OCI-LY3 (cell line): ENCODE measurements at regions not wholly inside any gene's neighbourhood (a gene's known extent, or its start where the extent isn't known, plus 50 kb on each side); places are given as distances from the start of the nearest gene placed in this dataset.

Experiments
- H2AFZ ChIP-seq: fragments of 200-600, 300-600 bp; shearing (Covaris generic); 2 replicates; pipeline ENCODE4 v1.6.0; 2014; ENCODE audit warnings: antibody characterized with exemption, low read depth, low read length
- H3K27ac ChIP-seq: fragments of 200-600, 300-600 bp; sonication (generic); 2 replicates; pipeline ENCODE4 v1.5.1; 2014; ENCODE audit warnings: mild to moderate bottlenecking, low read length, moderate library complexity, mixed read lengths
- H3K27me3 ChIP-seq: fragments of 200-600, 300-600 bp; sonication (generic); 2 replicates; pipeline ENCODE4 v1.6.1; 2014; ENCODE audit warnings: low read depth, low read length, mixed read lengths
- H3K36me3 ChIP-seq: fragments of 200-600, 300-600 bp; sonication (generic); replicated peaks from 2 replicates; pipeline ENCODE3; 2014; ENCODE audit warnings: low read depth, low read length, mixed read lengths
- H3K4me1 ChIP-seq: fragments of 300-600, 200-600 bp; sonication (generic); 2 replicates; pipeline ENCODE4 v1.6.1; 2014; ENCODE audit warnings: low read length, mixed read lengths
- H3K4me2 ChIP-seq: fragments of 200-600, 300-600 bp; sonication (generic); 2 replicates; pipeline ENCODE4 v1.6.1; 2014; ENCODE audit warnings: low read length, mixed read lengths
- H3K4me3 ChIP-seq: fragments of 300-600, 200-600 bp; sonication (generic); 2 replicates; pipeline ENCODE4 v1.5.1; 2014; ENCODE audit warnings: antibody characterized with exemption, mild to moderate bottlenecking, low read length, moderate library complexity
- H3K79me2 ChIP-seq: fragments of 300-600, 200-600 bp; shearing (Covaris generic); 2 replicates; pipeline ENCODE4 v1.6.1; 2014; ENCODE audit warnings: mild to moderate bottlenecking, low read length, mixed read lengths
- H3K9ac ChIP-seq: fragments of 300-600, 200-600 bp; shearing (Covaris generic); 2 replicates; pipeline ENCODE4 v1.6.0; 2014; ENCODE audit warnings: mild to moderate bottlenecking, low read length, moderate library complexity
- H3K9me3 ChIP-seq: fragments of 200-600, 300-600 bp; shearing (Covaris generic); 2 replicates; pipeline ENCODE4 v1.6.1; 2014; ENCODE audit warnings: low read length, mixed read lengths; ENCODE audit not compliant: insufficient read depth
- H4K20me1 ChIP-seq: fragments of 200-600, 300-600 bp; sonication (generic); 2 replicates; pipeline ENCODE4 v1.6.1; 2016; ENCODE audit warnings: low read length, mixed read lengths; ENCODE audit not compliant: insufficient read depth
- CTCF ChIP-seq: fragments of 200-600, 300-600 bp; sonication (generic); IDR thresholded peaks from 2 replicates; pipeline ENCODE4 v1.5.1; 2014; ENCODE audit warnings: antibody characterized with exemption, low read length, low read depth
- EZH2phosphoT487 ChIP-seq: fragments of 200-600 bp; shearing (Covaris generic); IDR thresholded peaks from 2 replicates; pipeline ENCODE4 v1.6.1; 2018; ENCODE audit warnings: antibody characterized with exemption, mixed run types, low read depth

- Histone ChIP-seq H3K4me1 (peaks cover 15% of the 10 kb centered on the region), H2AFZ (no peak overlapping the region), H3K36me3 (no peaks in the 10 kb centered on the region), H3K4me2 (peak overlapping the region; percentile 35), H3K4me3 (0 out of 2 replicates have a peak overlapping the region, but pooled peaks have one; percentile 13), H3K9ac (no peak overlapping the region), H3K27me3 (no peaks in the 10 kb centered on the region), H3K27ac (peak overlapping the region; percentile 80), H3K9me3 (no peaks in the 10 kb centered on the region), H3K79me2 (no peaks in the 10 kb centered on the region), H4K20me1 (no peaks in the 10 kb centered on the region)
- no peak for TF ChIP-seq EZH2phosphoT487
- no peak for TF ChIP-seq CTCF
These were observed 72.9 kb upstream of the PRLR start for GRCh38 chr5:35303152-35303551.

- TF ChIP-seq EZH2phosphoT487 (no peak), CTCF (no peak)
- Histone ChIP-seq H3K79me2 (no peaks in the 10 kb centered on the region), H3K4me3 (no peak overlapping the region), H3K27me3 (no peaks in the 10 kb centered on the region), H3K4me1 (peaks cover 15% of the 10 kb centered on the region), H3K9me3 (no peaks in the 10 kb centered on the region), H2AFZ (no peak overlapping the region), H3K27ac (peak overlapping the region; percentile 80), H3K9ac (peak overlapping the region; percentile 40; the same call in 1 of the 2 replicates), H3K4me2 (peak overlapping the region; percentile 35), H4K20me1 (no peaks in the 10 kb centered on the region), H3K36me3 (no peaks in the 10 kb centered on the region)
These were observed 72.3 kb upstream of the PRLR start for GRCh38 chr5:35302544-35302943.

GRCh38 chr5:35297755-35298154 lies 67.5 kb upstream of the PRLR start:
- no peak overlapping the region for H3K27ac ChIP-seq
- TF ChIP-seq CTCF (no peak), EZH2phosphoT487 (no peak)

GRCh38 chr5:35294976-35295375 lies 64.7 kb upstream of the PRLR start:
- TF ChIP-seq EZH2phosphoT487, result no peak
- TF ChIP-seq CTCF, result no peak
- H3K27ac ChIP-seq, result no peak overlapping the region
- no peaks in the 10 kb centered on the region for H4K20me1 ChIP-seq
- no peak overlapping the region for H3K9ac ChIP-seq
- no peak overlapping the region for H3K4me3 ChIP-seq
- no peak overlapping the region for H2AFZ ChIP-seq
- no peak overlapping the region for H3K4me2 ChIP-seq
- H3K4me1 ChIP-seq, result no peaks in the 10 kb centered on the region
- H3K36me3 ChIP-seq, result no peaks in the 10 kb centered on the region
- H3K79me2 ChIP-seq, result no peaks in the 10 kb centered on the region
- H3K27me3 ChIP-seq, result no peaks in the 10 kb centered on the region
- H3K9me3 ChIP-seq, result no peaks in the 10 kb centered on the region

More at GRCh38 chr5:35297755-35298154, 67.5 kb upstream of the PRLR start:
- no peaks in the 10 kb centered on the region for H3K79me2 ChIP-seq
- H3K4me2 ChIP-seq, result no peak overlapping the region
- no peaks in the 10 kb centered on the region for H4K20me1 ChIP-seq
- H3K9me3 ChIP-seq, result no peaks in the 10 kb centered on the region
- H3K9ac ChIP-seq, result no peak overlapping the region
- H3K4me3 ChIP-seq, result no peak overlapping the region
- no peaks in the 10 kb centered on the region for H3K27me3 ChIP-seq
- no peak overlapping the region for H2AFZ ChIP-seq
- no peaks in the 10 kb centered on the region for H3K36me3 ChIP-seq
- peaks cover 9% of the 10 kb centered on the region for H3K4me1 ChIP-seq
